Activated T-cell treated with anti-CD3 and anti-CD28 coated beads for 48 hours (primary cell): ENCODE measurements at regions not wholly inside any gene's neighbourhood (a gene's known extent, or its start where the extent isn't known, plus 50 kb on each side); places are given as distances from the start of the nearest gene placed in this dataset.
"Not testable (repeated sequence)": the region's sequence is repeated elsewhere in the genome, so short reads cannot be mapped to it uniquely, and the experiment has no call there.

Experiments used
- DNase-seq: peaks from one replicate; pipeline ENCODE4 v3.0.0-alpha.2; 2020; ENCODE audit warnings: low read depth

DNA sequence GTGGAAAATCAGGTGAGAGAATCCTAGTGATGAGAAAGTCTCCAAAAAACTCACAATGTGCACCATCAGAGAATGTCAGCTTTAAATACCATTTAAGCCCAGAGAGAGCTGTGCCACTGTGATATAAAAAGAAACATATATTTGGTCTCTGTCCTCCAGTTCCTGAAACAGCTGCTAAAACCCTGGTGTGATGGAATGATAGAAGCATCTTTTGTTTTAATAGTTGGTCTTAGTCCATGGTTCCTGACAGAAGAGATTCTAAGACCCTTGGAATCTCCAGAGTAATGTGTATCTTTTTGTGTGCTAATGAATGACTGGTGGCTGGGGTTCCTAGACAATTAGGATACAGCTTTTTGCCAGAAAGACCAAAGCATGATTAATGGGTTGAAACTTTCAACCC is 302.8 kb upstream of the B3GALT2 start:
- DNase-seq = no peak

DNA sequence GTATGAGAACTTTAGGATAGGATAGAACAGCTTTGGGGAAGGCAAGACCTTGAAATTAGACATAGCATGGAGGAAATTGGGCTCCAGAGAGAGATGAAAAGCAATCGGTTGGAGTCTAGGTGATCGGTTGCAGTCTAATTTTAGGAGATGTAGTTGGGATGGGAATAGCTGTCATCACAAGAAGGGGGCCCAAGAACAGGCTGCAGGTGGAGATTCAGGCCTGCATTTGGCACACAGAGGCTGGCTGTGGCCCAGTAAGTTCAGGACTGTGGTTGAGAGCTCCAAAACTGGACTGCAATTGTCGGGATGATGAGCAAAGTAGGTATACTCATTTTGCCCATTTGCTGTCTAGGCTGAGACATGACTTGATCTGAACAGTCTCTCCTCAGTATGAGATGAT is 301.3 kb upstream of the B3GALT2 start:
- no peak for DNase-seq

DNA sequence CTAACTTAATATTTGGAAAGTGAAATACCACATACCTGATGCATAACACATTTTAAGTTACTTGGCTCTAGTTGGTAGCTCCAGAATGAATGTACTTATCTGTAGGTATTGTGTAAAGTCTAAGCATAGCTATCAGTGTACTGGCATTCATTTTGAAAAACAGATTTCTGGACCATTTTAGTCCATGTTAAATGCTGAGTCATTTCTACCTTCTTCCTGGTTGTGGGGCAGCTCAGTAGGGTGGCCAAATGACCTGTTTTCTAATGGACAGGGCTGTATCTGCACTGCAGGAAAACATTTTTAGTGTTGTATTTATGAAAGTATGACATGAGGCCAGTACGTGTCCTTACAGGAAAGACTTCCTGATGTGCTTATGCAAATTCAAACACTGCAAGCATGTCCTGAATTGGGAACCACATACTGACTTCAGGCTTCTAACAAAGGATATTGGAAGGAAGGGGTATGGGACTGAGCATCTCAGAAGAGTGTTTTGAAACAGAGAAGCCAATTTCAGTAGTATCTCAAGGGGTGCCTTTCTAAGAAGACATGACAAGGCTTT is 300.3 kb upstream of the B3GALT2 start:
- DNase-seq = no peak

DNA sequence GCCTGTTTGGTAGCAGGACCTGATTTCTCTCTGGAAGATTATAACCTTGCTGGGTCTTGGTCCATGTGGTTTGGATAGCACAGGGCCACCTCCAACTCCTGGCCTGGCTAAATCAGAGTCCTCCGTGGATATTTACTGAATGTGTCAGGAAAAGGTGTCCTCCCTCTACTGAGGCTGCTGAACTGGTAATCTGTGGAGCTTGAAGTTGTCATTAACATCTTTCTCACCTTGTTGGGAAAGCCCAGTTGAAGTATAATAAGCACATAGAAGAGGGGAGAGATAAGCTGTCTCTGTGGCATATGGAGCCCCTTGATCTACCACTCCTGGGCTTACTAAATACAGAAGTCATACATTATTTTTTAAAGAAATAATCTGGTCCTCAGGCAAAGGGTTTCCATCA is 294.3 kb upstream of the B3GALT2 start:
- DNase-seq = no peak

DNA sequence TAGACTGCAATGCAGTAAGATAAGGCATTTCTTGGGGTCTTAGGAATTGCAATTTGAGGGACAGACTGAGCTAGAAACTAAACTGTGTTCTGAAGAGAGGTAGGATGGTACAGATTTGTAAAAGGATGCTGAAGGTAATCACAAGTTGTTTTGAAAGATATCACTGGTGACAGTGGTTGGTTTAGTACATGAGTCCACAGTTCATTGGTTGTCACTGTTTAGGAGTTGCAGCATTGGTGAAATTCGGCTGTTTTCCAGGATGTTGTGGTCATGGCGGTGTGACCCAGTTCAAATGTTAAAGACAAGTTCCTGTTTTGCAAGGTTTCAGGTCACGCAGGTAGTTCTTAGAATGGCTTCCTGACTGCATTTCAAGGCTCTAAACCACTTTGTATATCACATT is 292.8 kb upstream of the B3GALT2 start:
- DNase-seq = no peak

DNA sequence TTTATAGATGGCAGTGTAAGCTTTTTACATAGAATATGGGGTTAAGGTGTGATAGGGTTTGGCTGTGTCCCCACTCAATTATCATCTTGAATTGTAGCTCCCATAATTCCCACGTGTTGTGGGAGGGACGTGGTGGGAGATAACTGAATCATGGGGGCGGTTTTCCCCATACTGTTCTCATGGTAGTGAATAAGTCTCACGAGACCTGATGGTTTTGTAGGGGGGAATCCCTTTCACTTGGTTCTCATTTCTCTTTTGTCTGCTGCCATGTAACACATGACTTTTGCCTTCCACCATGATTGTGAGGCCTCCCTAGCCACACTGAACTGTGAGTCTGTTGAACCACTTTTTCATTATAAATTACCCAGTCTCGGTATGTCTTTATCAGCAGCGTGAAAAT is 290.3 kb upstream of the B3GALT2 start:
- no peak for DNase-seq

DNA sequence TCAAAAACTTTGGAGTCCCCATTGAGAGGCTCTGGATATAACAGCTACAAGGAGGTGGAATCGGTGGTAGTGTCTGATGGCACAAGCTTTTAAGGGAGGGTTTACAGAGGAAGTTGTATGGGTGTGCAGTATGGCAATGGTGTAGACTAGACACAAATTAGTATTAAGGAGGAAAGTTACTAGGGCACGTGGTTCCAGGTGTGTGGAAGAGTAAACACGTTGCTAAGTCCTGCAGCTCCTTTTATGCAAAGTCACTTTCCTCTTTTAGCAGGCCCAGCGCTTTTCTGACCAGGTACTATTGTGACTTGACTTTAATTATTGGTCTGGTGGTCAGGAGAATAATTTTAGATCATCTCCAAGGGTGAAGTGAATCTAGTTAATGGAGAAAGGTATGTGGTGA is 287.5 kb upstream of the B3GALT2 start:
- no peak for DNase-seq

DNA sequence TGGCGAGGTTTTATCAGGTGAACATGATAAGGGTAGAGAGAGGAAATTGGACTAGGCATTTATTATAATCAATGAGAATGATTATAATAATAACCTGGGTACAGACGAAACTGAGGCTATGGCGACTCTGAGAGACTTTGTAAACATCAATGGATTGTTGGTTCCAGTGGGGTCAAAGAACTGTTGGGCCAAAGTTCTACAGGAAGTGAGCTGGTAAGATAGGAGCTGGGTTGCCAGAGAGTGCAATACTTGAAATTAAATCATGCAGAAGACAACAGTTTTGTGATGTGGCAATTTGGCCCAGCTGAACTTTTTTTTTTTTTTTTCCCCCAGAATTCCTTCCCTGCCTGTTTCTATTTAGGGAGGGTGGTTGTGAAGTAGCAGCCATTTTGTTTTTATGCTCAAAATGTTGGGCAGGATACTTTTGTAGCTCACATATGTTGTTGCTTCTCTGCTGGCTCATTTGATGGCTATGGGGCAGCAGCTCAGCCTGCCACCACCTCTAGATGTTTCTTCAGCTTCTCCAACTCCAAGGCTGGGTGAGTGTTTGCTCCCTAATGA is 286.5 kb upstream of the B3GALT2 start:
- DNase-seq = no peak

DNA sequence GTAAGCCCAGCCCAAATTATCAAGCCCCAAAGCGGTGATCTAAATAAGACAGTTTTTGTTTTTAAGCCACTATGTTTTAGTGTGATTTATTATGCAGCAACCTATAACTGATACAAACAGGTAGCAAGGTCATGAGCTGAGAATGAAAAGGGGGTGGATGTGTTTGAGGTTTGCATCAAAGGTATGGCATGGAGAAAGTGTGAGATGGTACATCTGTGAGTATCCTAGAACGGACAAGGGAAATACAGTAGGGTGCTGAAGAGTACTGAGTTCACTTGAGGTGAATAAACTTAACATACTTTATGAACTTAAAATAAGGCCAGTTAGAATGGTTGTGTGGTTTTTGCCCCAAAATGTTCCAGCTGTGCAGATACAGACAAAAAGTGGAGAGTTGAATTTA is 286.0 kb upstream of the B3GALT2 start:
- no peak for DNase-seq

DNA sequence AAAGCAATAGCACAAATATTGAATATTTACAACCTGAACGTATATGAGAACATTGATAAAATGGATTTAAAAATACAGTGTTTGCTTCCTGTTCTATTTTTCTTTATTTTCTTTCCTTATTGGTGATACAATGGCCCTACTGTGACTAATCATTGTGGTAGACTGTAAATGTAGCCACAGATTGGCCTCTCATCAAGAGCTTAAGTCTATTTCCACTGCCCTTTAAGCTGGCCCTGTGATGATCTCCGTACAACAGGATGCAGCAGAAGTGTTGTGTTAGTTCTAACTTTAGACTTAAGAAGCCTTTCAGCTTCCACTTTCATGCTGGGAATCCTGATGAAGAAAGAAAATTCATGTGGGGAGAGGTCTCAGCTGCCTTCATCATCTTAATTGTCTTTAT is 285.6 kb upstream of the B3GALT2 start:
- DNase-seq = no peak

DNA sequence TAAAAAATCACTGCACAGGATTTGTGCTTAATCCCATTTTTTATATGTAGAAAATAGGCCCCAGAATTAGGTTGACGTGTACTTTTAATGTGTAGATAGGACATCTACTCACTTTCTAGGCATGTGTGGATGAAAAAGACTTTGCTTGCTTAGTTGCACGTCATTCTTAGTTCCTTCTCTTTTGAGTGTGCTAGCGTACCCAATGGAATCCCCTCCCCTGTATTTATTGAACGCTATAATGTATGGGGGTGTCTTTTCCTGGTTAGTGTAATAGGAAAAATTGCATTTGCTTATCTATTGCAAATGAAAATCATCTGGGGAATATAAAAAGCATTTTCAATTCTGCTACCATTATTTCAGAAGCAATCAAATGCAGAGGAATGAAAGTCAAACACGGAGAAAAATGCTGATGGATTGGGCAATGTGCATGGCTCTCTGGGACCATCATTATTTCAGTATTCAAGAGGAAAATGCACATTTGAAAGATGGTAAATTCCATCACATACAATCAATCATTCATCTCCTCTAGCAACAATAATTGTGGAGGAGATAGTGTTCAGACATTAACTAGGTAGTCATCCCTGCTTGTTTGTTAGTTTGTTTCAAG is 277.0 kb upstream of the B3GALT2 start:
- no peak for DNase-seq

DNA sequence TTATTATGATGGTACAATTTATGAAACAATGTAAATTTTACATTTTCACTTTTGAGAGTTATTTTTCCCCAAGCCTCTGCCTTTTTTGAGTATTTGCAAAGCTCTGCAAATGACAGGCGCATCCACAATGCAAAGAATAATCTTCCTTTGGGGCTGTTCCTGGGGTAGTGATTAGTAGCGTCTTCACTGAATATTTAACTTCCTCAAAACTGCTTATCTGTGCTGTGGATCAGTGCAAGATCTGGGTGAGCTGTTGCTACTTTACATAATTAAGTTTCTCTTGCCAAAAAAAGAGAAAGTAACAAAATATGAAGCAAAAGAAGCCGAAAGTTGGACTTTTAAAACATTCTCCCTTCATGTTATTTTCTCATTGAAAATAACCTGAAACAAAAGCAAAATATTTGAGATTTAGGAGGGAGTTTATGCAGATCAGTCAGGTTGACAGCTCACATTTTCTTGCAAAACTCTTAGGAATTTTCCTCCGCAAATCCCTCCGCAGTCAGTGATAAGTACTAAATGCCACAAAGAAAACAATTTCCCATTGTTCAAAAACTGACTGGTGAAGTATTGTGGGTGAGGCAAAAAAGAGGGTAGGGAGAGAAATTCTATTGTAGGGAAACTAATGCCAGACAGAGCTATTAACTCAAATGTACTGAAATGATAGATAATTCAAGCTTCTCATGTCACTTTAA is 276.4 kb upstream of the B3GALT2 start:
- DNase-seq = no peak

DNA sequence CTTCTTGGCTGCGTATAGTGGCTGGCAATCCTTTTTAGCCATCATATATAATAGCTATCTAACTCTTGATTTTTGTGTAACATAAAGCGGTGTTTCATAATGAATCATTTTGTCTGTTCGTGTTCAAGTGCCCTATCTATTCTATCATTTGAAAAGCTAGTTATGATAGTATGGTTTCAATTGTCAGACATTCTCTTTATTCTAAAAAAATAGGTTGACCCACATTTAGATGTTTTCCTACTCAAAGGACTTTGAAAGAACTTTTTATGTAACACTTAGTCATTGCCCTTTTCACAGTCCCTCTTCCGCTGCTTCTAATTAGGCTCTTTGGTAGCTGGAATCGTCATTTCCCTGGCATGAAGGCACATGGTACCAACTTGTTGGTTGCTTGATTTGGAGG is 272.2 kb upstream of the B3GALT2 start:
- no peak for DNase-seq

DNA sequence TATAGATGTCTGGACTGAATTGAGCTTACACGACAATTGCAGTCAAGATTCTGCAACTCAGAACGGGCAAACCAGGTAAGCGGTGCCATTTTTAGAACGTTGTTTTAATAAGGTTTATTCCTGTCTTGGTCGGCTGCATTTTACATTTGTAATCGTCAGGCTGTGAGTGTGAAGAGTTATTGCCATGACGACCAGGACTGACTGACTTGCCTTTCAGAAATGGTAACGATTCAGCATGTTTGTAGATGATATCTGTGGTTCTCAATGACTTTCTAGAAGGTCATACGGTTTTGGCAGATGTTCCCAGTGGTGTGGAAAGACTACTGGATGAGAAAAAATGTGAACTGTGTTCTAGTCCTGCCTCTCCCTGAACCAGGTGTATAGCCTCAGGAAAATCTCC is 271.3 kb upstream of the B3GALT2 start:
- DNase-seq = no peak

DNA sequence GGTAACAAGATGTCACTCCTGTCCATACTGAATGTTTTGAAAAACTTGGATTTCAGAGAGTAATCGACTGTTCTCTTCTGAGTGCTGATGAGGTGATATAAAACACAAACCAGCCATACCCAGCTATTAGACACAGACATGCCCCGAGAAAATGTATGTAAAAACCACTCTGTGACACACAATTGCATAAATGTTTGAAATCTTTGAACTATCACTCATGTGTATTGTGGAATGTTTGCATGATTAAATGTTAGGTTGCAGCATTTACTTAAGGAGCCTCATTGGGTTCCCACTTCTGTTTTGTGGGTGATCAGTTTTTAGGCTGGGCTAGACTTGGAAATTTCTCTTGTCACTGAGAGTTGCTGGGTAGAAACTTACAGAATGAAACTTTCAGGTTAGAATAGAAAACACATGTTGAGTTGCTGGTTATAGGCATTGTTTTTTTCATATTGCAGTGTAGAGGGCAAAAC is 270.4 kb upstream of the B3GALT2 start:
- DNase-seq = no peak

DNA sequence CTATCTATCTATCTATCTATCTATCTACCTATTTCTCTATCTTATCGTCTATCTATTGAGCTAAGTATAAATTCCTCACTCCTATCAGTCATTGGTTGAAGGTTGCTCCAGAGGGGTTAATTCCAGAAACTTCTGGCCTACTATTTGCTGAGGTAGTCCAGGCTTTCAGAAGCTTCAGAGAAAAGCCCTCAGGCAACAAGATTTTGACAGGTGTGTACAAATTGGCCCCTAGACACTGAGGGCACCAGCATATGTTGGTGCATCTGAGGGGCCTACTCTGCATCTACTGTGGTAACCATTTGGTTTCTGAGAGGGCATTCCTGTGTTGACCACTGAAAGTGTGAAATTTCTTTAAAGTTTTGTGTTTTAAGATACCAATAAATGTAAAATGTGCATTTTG is 265.2 kb upstream of the B3GALT2 start:
- DNase-seq = no peak

DNA sequence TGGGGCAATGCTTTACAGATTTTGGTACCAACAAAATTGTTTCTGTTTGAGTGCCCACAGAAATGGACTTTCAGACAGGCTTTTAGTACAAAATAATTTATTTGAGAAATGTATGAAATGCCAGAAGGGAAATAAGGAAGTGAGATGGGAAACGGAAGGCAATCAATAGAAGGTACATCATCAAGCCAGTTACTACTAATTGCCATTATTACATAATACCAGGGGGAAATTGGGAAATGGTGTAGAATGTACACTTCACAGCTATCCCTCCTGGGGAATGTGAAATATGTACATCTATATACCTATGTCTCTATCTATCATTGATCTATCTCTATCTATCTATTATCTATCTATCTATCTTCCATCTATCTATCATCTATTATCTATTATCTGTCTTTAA is 264.6 kb upstream of the B3GALT2 start:
- DNase-seq = no peak

DNA sequence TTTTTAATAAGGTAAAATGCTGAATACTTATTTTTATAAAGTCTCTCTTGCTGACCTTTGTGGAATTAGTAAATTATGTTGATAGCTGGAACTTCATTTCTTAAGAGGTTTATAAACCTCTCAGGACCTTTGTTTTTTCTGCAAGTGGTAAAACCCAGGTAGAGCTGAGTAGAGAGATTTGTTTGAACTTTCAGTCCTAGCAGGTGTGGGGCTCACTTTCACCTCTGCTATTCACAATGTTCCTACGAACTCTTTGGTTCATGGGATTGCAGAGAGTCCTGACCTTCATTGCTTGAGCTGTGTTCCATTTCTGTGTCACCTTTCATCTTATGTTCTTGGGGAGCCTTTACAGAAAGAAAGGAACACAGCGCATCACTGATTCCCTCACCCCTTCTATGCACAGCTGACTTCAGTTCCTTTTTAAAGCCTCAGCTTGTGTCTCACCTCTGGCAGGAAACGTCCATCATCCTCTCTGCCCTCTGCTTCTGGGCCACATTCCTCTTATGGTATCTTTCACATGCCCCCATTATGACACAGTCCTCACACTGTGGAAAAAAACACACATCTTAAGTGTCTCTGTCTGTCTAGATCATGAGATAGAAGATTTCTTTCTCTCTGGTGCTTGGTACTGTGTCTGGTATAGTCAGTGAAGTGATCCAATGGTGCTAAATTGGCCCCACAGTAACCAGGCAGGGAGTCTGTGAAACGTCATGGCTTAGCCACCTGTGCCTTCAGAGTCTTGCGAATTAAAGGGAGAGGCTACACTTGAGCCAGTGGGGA is 262.5 kb upstream of the B3GALT2 start:
- DNase-seq = no peak

DNA sequence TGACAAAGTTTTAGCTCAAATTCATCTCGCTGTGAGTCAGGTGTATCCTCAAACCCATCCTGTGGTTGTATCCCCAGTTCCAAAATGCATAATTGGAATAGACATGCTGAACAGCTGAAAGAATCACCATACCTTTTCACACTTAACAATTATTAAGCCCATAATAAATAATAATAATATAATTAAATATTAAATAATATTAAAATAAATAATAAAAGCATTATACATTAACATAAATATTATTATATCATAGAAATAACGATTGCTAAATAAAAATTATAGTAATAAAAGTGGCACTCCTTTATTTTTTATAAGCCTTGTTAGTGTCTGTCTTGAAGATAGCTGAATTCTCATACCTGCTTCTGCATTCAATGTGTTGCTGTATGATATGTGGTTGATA is 257.5 kb upstream of the B3GALT2 start:
- no peak for DNase-seq

DNA sequence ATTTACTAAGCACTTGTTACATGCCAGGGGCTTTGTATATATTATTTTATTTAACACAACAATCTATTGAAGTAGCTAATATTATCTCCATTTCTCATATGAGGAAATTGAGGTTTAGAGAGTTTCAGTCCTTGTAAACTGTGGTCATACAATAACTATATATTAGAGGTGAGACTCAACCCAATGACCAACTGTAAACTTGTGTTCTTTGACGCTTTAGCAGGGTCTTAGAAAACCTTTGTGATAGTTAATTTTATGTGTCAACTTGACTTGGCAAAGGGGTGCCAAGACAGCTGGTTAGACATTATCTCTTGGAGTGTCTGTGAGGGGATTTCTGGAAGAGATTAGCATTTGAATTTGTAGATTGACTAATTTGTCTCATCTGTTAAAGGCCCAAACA is 252.4 kb upstream of the B3GALT2 start:
- DNase-seq = no peak

DNA sequence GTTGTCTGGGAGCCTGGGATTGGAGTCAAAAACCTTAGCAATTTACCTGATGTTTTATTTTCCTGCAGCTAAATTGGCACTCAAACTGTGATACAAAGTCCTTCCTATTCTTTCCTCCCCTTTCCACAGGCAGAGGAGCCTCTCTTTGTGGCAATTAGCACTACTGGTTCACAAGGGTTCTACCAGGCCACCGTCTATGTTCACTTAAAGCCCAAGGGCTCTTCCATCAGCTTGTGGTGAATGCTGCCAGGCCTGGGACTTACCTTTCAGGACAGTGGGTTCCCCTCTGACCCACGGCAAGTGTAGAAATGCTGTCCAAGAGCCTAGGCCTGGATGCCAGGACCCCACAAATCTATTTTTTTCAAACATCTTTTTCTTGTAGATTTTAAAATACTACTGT is 251.9 kb upstream of the B3GALT2 start:
- DNase-seq = no peak

DNA sequence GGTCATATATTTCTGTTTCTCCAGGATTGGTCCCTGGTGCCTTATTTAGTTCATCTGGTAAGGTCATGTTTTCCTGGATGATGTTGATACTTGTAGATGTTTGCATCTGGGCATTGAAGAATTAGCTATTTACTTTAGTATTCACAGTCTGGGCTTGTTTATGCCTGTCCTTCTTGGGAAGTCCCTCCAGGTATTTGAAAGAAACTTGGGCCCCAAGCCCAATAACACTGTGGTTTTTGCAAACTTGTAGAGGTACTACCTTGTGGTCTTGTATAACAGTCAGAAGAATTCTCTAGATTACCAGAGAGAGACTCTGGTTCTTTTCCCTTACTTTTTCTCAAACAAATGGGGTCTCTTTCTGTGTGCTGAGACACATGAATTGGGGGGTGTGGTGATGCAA is 251.4 kb upstream of the B3GALT2 start:
- DNase-seq = no peak

DNA sequence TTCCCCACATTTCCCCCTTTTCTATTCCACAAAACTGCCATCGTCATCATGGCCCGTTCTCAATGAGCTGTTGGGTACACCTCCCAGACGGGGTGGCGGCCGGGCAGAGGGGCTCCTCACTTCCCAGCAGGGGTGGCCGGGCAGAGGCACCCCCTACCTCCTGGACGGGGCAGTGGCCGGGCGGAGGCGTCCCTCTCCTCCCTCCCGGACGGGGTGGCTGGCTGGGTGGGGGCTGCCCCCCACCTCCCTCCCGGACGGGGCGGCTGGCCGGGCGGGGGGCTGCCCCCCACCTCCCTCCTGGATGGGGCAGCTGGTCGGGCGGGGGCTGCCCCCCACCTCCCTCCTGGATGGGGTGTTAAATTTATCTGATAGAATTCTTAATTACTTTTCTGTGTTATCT is 250.9 kb upstream of the B3GALT2 start:
- not testable (repeated sequence) for DNase-seq
